Neural progenitor cell (in vitro differentiated cells): ENCODE measurements at regions not wholly inside any gene's neighbourhood (a gene's known extent, or its start where the extent isn't known, plus 50 kb on each side); places are given as distances from the start of the nearest gene placed in this dataset.

ENCODE experiments used
- DNase-seq: peaks from one replicate; pipeline ENCODE4 v3.0.0-alpha.2; 2016; ENCODE audit warnings: low spot score
- H2AFZ ChIP-seq: fragments of 200-600 bp; sonication (generic); replicated peaks from 2 replicates; pipeline ENCODE4 v1.6.1; 2016; ENCODE audit warnings: antibody characterized with exemption
- H3F3A ChIP-seq: fragments of 200-600 bp; sonication (generic); 2 replicates; pipeline ENCODE4 v1.6.1; 2016; ENCODE audit warnings: antibody characterized with exemption, low read depth
- H3K27ac ChIP-seq: fragments of 200-600 bp; sonication (generic); 2 replicates; pipeline ENCODE4 v1.5.1; 2016; ENCODE audit warnings: mild to moderate bottlenecking
- H3K27me3 ChIP-seq: fragments of 200-600 bp; sonication (generic); 2 replicates; pipeline ENCODE4 v1.6.1; 2016; ENCODE audit warnings: mild to moderate bottlenecking, moderate library complexity
- H3K36me3 ChIP-seq: fragments of 200-600 bp; sonication (generic); 2 replicates; pipeline ENCODE4 v1.5.1; 2016
- H3K4me1 ChIP-seq: fragments of 200-600 bp; sonication (generic); 2 replicates; pipeline ENCODE4 v1.6.1; 2016; ENCODE audit warnings: mixed run types
- H3K4me2 ChIP-seq: fragments of 200-600 bp; sonication (generic); 2 replicates; pipeline ENCODE4 v1.6.1; 2016
- H3K4me3 ChIP-seq: fragments of 200-600 bp; sonication (generic); 2 replicates; pipeline ENCODE4 v1.5.1; 2016
- H3K79me2 ChIP-seq: fragments of 200-600 bp; sonication (generic); 2 replicates; pipeline ENCODE4 v1.6.1; 2016; ENCODE audit warnings: low read depth
- H3K9ac ChIP-seq: fragments of 200-600 bp; sonication (generic); 2 replicates; pipeline ENCODE4 v1.6.1; 2016
- H3K9me3 ChIP-seq: fragments of 200-600 bp; sonication (generic); 2 replicates; pipeline ENCODE4 v1.5.1; 2016; ENCODE audit warnings: low read depth
- H4K20me1 ChIP-seq: fragments of 200-600 bp; sonication (generic); 2 replicates; pipeline ENCODE4 v1.6.1; 2016; ENCODE audit warnings: low read depth
- H3K27ac Mint-ChIP-seq: 3 replicates; pipeline ENCODE4 v1.8.0; 2021; ENCODE audit warnings: mixed read lengths
- H3K27me3 Mint-ChIP-seq: 2 replicates; pipeline ENCODE4 v1.8.0; 2022; ENCODE audit warnings: low read depth, mild to moderate bottlenecking, inconsistent platforms, moderate library complexity, mixed read lengths; ENCODE audit not compliant: insufficient read depth
- H3K36me3 Mint-ChIP-seq: 3 replicates; pipeline ENCODE4 v1.8.0; 2021; ENCODE audit warnings: mixed read lengths
- H3K4me1 Mint-ChIP-seq: 3 replicates; pipeline ENCODE4 v1.8.0; 2021; ENCODE audit warnings: mixed read lengths
- H3K4me3 Mint-ChIP-seq: 3 replicates; pipeline ENCODE4 v1.8.0; 2021; ENCODE audit warnings: mild to moderate bottlenecking, moderate library complexity, mixed read lengths
- H3K9me3 Mint-ChIP-seq: 3 replicates; pipeline ENCODE4 v1.8.0; 2020; ENCODE audit warnings: mixed read lengths
- EZH2 ChIP-seq: fragments of 200-600 bp; sonication (generic); IDR thresholded peaks from 2 replicates; pipeline ENCODE4 v1.6.1; 2017; ENCODE audit warnings: antibody characterized with exemption, mild to moderate bottlenecking, moderate library complexity
- EZH2phosphoT487 ChIP-seq: fragments of 200-600 bp; sonication (generic); IDR thresholded peaks from 2 replicates; pipeline ENCODE4 v1.6.1; 2017; ENCODE audit warnings: antibody characterized with exemption
- TF ChIP-seq, protein P1 (sequence below): fragments of 200-600 bp; sonication (generic); IDR thresholded peaks from 2 replicates; pipeline ENCODE4 v1.5.1; 2017; ENCODE audit warnings: antibody characterized with exemption, mild to moderate bottlenecking

GRCh38 chr13:34311251-34311650 is 493.3 kb downstream of the RFC3 start:
- no peak overlapping the region for H3K4me3 Mint-ChIP-seq
- TF ChIP-seq, protein P1, sequence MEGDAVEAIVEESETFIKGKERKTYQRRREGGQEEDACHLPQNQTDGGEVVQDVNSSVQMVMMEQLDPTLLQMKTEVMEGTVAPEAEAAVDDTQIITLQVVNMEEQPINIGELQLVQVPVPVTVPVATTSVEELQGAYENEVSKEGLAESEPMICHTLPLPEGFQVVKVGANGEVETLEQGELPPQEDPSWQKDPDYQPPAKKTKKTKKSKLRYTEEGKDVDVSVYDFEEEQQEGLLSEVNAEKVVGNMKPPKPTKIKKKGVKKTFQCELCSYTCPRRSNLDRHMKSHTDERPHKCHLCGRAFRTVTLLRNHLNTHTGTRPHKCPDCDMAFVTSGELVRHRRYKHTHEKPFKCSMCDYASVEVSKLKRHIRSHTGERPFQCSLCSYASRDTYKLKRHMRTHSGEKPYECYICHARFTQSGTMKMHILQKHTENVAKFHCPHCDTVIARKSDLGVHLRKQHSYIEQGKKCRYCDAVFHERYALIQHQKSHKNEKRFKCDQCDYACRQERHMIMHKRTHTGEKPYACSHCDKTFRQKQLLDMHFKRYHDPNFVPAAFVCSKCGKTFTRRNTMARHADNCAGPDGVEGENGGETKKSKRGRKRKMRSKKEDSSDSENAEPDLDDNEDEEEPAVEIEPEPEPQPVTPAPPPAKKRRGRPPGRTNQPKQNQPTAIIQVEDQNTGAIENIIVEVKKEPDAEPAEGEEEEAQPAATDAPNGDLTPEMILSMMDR = no peak
- TF ChIP-seq EZH2phosphoT487 = no peak
- TF ChIP-seq EZH2 = no peak
- H3K36me3 Mint-ChIP-seq = no peaks in the 10 kb centered on the region

DNA sequence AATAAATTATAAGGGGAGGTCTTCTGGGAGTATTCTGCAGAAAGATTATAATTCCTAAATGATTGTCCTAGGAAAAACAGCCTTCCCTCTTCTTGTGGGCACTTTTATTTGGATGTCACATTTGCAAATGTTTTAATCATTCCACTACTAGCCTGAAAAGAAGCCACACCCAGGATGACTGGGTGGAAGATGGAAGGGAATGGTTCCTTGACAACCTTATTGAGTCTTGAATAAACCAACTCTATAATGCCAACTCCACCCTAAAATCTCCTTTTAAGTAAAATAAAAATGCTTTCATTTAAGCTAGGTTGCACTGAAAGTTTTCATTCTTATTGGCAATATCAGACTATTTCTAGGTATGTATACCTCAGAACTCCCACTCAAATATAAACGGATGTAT is 494.6 kb downstream of the RFC3 start:
- Mint-ChIP-seq H3K27me3 (no peaks in the 10 kb centered on the region), H3K27ac (no peak overlapping the region), H3K9me3 (no peaks in the 10 kb centered on the region), H3K4me3 (no peak overlapping the region), H3K36me3 (no peaks in the 10 kb centered on the region), H3K4me1 (no peaks in the 10 kb centered on the region)
- H3K27me3 ChIP-seq = no peaks in the 10 kb centered on the region
- H3K27ac ChIP-seq = no peak overlapping the region
- no peaks in the 10 kb centered on the region for H3K9me3 ChIP-seq
- TF ChIP-seq, protein P1 = no peak
- TF ChIP-seq EZH2phosphoT487 (no peak), EZH2 (no peak)
- no peak overlapping the region for H3K9ac ChIP-seq
- no peaks in the 10 kb centered on the region for H3K79me2 ChIP-seq
- no peak overlapping the region for H3K4me2 ChIP-seq
- H3K4me1 ChIP-seq = no peaks in the 10 kb centered on the region
- H3K4me3 ChIP-seq = no peak overlapping the region
- no peak overlapping the region for H2AFZ ChIP-seq
- no peak for DNase-seq
- no peaks in the 10 kb centered on the region for H4K20me1 ChIP-seq
- no peaks in the 10 kb centered on the region for H3K36me3 ChIP-seq
- H3F3A ChIP-seq = no peaks in the 10 kb centered on the region

More at GRCh38 chr13:34311251-34311650, 493.3 kb downstream of the RFC3 start:
- Histone ChIP-seq H2AFZ (no peak overlapping the region), H3K27ac (no peak overlapping the region), H4K20me1 (no peaks in the 10 kb centered on the region), H3K27me3 (no peaks in the 10 kb centered on the region), H3K9me3 (no peaks in the 10 kb centered on the region), H3F3A (no peaks in the 10 kb centered on the region), H3K4me1 (no peaks in the 10 kb centered on the region), H3K36me3 (no peaks in the 10 kb centered on the region), H3K4me3 (no peak overlapping the region), H3K9ac (no peak overlapping the region), H3K79me2 (no peaks in the 10 kb centered on the region), H3K4me2 (no peak overlapping the region)
- Mint-ChIP-seq H3K27me3 (no peaks in the 10 kb centered on the region), H3K9me3 (no peaks in the 10 kb centered on the region), H3K27ac (no peak overlapping the region), H3K4me1 (no peaks in the 10 kb centered on the region)
- DNase-seq = no peak

DNA sequence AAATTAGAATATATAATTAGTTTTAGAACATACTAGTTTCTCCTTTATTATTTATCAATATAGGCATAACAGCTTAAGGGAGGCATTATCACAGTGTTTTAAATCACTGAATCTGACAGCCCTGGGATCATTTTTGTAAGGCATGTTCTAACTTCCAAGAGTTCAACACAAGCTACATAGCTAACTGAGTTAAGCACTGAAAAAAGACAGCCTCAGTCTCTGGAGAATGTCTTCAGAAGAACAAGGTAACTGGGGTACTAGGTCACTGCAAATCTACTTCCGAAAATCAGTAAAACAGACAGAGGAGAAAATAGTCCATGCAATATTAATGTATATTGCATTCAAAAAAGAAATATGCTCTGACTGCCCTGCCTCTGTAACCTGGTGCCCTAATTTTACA is 502.1 kb downstream of the RFC3 start:
- TF ChIP-seq EZH2 = no peak
- Histone ChIP-seq H3K27ac (no peak overlapping the region), H3F3A (no peaks in the 10 kb centered on the region), H3K9me3 (no peaks in the 10 kb centered on the region), H2AFZ (no peak overlapping the region), H4K20me1 (no peaks in the 10 kb centered on the region), H3K27me3 (no peaks in the 10 kb centered on the region), H3K4me2 (no peak overlapping the region), H3K4me3 (no peak overlapping the region), H3K36me3 (no peaks in the 10 kb centered on the region), H3K4me1 (no peaks in the 10 kb centered on the region), H3K9ac (no peak overlapping the region), H3K79me2 (no peaks in the 10 kb centered on the region)
- H3K27me3 Mint-ChIP-seq = no peaks in the 10 kb centered on the region
- H3K9me3 Mint-ChIP-seq = no peaks in the 10 kb centered on the region
- H3K27ac Mint-ChIP-seq = no peak overlapping the region
- no peak overlapping the region for H3K4me3 Mint-ChIP-seq
- peaks cover 4% of the 10 kb centered on the region for H3K4me1 Mint-ChIP-seq
- no peaks in the 10 kb centered on the region for H3K36me3 Mint-ChIP-seq
- DNase-seq = no peak

- no peak for DNase-seq
- no peaks in the 10 kb centered on the region for H3K27me3 Mint-ChIP-seq
- no peak overlapping the region for H3K4me2 ChIP-seq
- no peak overlapping the region for H2AFZ ChIP-seq
- H4K20me1 ChIP-seq = no peaks in the 10 kb centered on the region
- H3K4me1 ChIP-seq = no peaks in the 10 kb centered on the region
- H3K36me3 Mint-ChIP-seq = no peaks in the 10 kb centered on the region
- TF ChIP-seq, protein P1 = no peak
- no peak for TF ChIP-seq EZH2phosphoT487
- no peak overlapping the region for H3K27ac Mint-ChIP-seq
- no peaks in the 10 kb centered on the region for H3K27me3 ChIP-seq
- H3F3A ChIP-seq = no peaks in the 10 kb centered on the region
- H3K9me3 Mint-ChIP-seq = no peaks in the 10 kb centered on the region
- H3K4me3 ChIP-seq = no peak overlapping the region
- no peak overlapping the region for H3K9ac ChIP-seq
- H3K27ac ChIP-seq = no peak overlapping the region
- no peaks in the 10 kb centered on the region for H3K79me2 ChIP-seq
- H3K9me3 ChIP-seq = no peaks in the 10 kb centered on the region
- H3K4me1 Mint-ChIP-seq = peaks cover 4% of the 10 kb centered on the region
- H3K4me3 Mint-ChIP-seq = no peak overlapping the region
- no peaks in the 10 kb centered on the region for H3K36me3 ChIP-seq
These were observed 504.2 kb downstream of the RFC3 start for GRCh38 chr13:34322014-34322742.
